ENCODE measurements at regions not wholly inside any gene's neighbourhood (a gene's known extent, or its start where the extent isn't known, plus 50 kb on each side); places are given as distances from the start of the nearest gene placed in this dataset.

DNA sequence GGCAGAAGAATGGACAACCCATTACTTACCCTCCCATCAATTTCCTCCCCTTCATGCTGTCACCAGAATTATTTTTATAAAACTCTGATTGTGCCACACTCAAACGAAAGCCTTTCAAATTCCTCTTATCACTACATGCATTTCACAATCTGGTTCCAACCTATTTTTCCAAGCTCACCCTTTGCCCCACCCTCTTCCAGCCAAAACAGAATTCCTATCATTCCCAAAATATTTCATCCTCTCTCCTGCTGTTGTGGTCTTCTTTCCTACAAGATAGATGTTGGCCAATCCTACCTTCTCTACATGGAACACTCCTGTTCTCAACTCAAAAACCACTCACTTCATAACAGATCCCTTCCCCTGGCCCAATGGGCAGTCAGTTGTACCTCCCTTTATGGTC, 111.5 kb downstream of the ELAPOR2 start:
- no peak for DNase-seq (ENCODE audit: low read depth in 2 of 2)

DNA sequence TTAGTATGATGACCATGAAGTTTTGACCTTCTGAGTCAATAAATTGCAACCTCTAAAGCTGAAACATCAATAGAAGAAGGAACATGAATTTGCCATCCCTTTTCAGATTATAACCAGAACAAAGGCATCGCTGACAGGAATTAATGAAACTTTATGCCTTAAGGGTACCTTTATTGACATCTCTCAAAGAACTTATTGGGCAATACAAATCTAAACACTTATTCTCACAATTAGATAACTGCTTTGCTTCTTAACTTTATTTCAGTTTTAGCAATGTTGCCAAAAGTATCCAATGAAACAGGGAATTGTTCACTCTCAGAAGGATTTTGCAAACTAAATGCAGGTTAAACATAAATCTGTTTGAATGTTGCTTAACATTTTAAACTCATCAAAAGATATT, 116.0 kb downstream of the ELAPOR2 start:
- DNase-seq (ENCODE audit: low read depth in 2 of 2), result no peak

DNA sequence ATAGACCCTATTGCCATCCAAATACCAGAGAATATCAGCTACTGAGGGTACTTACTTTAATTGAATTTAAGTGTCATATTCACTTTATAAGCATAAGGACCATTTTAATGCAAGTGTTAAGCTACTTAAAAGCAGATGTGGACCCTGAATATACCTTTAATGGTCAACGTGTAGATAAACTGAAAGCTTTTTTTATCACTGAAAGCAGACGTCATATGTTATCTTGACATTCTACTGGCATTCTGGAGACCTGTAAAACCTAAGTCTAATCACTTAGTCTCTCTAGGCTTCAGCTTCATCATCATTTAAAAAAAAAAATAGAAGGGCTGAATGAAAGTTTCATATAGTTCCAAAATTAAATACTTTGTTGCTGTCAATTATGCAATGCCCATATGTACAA, 116.5 kb downstream of the ELAPOR2 start:
- no peak for DNase-seq (ENCODE audit: low read depth in 2 of 2)

DNA sequence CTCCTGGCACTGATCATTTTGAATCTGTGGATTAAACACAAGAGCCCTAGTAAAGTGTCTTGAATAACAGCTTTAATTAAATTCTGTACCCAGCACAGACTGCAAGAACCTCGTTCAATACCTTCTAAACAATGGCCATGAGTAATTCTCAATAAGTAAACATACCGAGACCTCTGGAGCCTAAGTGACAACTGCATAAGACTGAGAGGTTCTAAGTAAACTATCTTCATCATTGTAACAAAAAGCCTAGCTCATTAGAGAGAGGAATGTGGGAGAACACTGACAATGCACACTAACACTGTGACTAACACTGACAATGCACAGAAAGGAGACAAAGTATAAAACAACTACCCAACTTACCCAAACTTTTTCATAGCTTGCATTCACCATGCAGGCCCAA, 117.4 kb downstream of the ELAPOR2 start:
- DNase-seq (ENCODE audit: low read depth in 2 of 2), result no peak

DNA sequence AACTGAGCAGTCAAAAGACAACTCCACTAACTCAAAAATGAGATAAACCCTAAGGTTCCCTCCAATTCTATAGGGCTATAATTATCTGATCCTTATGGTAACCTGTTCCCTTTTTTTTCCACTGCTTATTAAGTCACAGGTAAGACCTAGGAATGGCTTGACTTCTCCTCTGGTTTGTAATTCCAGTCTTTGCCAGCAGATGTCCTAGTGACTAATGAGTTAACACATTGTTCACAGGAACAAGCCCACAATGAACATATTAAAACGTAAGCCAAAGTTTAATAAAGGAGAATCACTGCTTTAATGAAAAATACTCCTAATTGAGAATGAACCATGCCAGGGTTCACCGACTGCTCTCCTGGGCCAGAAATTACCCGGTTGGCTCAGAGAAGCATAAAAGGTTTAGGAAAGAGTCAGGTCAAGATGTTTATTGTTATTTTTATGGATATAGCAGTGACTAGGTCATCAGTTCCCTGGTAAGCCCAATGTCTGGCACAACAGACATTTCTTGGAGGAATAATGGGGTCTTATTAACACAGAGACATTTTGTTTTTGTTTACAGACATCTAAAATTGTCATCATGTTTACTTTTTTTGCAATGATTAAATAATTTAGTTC, 120.1 kb downstream of the ELAPOR2 start:
- no peak for DNase-seq (ENCODE audit: low read depth in 2 of 2)

DNA sequence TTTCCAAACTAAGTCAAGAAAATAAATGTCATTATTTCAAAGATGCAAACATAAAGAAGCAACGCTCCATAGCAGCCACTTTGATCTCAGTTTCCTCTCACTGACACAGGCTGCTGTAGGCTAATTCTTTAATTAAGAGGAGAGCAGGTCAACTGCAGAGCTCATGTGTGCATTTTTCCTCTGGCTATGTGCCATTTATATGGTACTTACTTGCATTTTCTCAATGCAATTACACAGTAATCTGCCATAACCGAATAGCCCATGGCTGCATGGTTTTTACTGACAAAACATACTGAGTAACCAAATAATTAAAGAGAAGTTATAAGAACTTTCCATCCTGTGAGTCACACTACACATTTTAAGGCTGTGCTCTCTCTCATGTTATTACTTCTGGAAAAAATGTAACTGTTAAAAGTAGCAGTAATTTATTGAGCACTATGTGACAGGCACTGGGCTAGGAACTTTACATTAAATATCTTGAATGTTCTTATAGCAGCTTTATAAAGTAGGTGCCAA, 122.0 kb downstream of the ELAPOR2 start:
- DNase-seq (ENCODE audit: low read depth in 2 of 2), result no peak

DNA sequence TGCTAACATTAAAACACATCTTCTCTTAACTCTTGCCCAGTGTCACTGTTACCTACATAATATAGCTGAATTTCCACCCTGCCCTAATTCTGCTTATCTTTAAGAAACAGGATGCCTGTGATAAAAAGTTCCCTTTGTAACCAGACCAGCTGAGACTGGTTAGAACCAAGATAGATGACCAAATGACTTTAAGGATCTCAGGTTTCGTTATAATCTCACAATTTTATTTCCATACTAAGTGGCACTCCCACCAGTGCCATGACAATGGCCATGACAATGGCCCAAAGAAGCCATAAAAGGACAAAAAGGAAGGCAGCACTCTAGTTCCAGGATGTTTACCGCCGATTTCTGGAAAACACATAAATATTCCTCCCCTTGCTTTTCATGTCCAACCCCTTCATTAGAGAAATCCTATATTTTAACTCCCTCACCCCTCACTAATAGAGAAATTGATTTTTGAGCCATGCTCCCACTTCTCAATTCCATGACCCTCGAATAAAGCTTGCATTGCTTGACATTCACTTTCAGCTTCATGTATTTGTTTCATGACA, 126.1 kb downstream of the ELAPOR2 start:
- no peak for DNase-seq (ENCODE audit: low read depth in 2 of 2)

DNA sequence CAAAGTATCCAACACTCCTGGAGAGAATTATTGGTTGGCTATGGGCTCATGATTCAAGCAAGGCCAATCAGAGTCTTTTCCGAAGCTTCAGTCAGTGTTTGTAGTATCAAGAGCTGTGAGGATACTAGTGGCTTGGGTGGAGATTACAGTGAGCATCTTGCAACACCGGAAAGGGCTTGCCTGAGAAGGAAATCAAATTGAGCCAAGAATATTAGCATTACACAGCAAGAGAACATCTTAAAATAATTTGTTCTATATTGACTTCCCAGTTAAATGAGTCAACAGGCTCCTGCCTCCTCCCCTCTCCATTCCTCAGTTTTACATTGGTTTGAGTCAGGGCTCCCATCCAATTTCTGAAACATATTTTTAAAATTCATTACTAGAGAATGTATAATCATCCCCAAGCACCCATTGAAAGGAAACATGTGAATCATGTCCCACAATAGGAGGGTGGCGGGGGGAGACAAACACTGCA, 127.4 kb downstream of the ELAPOR2 start:
- peak; percentile 94 for DNase-seq (ENCODE audit: low read depth in 2 of 2)

DNA sequence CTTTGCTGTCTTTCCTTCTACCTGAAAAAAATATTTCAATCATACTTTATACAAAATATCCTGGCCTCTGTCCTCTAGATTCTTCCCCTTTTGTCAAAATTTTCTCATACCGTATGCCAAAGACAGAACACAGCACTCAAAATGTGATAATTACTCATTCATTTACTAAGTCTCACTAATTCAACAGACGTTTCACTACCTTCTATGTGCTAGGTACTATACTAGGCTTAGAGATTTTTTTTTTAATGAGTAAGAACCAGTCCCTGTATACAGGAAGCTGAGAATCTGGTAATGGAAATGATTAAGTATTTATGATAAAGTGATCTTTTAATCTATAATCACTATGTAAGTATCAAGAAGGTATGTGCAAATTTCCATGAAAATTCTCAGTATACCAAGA, 128.0 kb downstream of the ELAPOR2 start:
- DNase-seq (ENCODE audit: low read depth in 2 of 2), result no peak

DNA sequence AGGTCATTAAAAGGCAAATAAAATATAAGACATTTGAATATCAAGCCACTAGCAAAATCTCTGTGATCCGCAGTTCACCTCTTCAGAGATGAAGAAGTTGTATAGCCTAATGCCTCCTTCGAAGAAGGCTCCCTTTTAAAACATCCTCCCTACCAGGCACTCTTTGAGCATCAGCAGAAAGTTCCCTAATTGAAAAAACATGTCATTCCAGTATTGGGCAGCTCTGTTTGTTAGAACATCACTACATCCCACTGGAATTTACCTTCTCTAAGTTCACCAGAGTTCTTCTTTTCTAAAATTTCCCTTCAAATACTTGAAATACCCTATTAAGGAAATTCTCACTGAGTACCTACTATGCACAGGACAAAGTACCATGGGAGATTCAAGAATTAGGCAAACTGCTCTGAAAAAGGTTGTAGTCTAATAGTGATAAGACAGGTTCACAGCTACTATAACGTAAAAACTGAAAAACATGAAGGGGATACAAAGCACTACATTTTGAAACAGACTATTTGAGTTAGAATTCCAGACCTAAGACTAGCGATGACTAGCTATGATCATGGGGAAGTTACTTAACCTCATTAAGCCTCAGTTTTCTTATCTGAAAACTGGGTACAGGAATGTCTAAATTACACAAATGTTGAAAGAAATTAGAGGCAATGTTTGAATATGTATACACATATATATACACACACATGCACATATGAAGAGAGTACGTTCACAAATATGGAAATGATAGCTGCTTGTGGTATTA, 128.7 kb downstream of the ELAPOR2 start:
- no peak for DNase-seq (ENCODE audit: low read depth in 2 of 2)

DNA sequence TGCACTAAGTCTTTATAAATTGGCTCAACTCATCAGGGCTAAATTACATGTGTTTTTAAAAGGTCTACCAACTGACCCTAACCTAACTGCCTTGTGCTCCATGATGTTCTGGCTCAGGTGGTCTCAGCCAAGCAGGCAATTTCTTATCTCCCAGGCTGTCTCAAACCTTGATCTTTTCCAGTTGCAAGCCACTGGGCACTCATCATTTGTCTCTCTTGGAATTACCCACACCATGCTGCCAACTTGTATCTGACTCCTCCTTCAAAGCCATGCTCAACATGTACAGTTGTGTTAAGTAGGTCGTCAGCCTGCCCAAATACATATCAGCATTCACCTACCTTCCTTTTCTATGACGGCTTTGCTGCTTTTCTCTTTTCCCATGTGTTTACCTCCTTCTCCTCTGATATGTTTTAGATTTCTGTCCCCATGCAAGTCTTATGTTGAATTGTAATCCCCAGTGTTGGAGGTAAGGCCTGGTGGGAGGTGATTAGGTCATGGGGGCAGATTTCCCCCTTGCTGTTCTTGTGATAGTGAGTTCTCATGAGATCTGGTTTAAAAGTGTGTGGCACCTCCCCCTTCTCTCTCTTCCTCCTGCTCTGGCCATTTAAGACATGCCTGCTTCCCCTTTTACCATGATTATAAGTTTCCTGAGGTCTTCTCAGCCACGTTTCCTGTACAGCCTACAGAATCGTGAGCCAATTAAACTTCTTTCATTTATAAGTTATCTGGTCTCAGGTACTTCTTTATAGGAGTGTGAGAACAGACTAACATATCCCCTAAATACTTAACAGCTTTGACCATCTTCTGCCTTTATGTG, 130.0 kb downstream of the ELAPOR2 start:
- no peak for DNase-seq (ENCODE audit: low read depth in 2 of 2)

DNA sequence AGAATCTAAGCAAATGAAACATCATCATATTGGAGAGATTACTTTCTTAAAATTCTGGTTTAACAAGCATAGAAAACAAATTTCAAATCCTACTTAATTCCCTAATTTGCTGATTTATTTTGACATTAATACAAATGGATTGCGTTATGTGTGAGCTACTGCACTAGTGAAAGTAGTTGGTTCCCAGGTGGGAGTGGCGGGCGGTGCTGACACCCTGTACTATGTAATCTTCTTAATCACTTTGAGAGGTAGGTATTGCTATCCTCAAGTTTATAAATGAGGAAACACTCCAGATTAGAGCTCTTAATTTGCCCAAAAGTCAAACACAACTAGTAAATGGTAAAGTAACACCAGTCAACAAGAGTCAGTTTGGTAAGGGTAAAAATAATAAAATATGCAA, 131.1 kb downstream of the ELAPOR2 start:
- no peak for DNase-seq (ENCODE audit: low read depth in 2 of 2)

DNA sequence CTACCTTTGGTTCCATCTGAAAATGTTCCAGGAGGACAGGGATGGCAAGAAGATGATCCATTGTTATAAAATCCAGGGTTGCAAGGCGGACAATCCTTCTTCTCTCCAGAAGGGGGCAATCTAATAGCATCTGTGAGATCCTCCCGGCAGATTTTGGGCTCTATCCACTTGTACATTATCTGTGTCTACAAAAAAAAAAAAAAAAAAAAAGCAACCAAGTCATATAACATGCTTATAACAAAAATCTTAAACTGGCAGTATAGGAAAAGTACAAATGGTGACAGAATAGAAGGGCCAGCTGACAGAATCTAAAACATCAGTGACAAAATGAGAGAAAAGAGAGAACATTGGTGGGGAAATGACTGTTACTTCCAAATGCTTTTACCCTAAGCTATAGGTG, 132.7 kb downstream of the ELAPOR2 start:
- DNase-seq (ENCODE audit: low read depth in 2 of 2), result peak in 1 of 2 experiments; percentile 33

DNA sequence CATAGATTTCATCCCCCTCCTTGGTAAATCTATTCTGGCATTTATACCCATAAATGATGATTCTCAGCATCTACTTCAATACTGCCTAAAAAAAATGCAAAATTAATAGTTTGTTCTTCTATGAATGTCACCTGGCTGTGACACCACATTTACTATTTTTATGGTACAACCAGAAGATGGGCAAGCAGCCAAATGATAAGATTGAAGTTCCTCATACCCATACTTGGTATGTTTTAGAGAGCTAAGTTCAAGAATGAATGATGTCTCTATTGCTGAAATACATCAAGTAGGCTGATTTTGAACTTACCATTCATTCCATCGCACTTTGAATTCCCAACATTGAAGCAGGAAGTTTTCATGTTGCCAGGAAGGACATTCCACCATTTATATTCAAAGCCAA, 134.2 kb downstream of the ELAPOR2 start:
- no peak for DNase-seq (ENCODE audit: low read depth in 2 of 2)

DNA sequence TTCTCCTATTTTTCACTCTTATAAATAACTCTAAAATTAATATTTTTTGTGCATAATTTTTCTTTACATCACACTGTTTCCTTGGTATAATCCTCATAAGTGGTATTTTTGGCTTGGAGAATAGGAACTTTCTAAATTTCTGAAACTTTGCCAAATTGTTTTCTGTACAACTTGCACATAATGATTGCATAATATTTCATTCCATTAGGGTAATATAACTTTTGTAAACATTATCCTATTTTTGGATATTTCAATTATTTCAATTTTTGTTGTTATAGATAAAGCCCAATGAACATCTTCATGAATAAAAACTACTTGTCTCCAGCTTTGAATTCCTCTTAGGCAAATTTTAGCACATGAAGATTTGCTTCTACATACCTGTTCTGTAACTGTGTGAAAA, 135.9 kb downstream of the ELAPOR2 start:
- DNase-seq (ENCODE audit: low read depth in 2 of 2), result no peak

DNA sequence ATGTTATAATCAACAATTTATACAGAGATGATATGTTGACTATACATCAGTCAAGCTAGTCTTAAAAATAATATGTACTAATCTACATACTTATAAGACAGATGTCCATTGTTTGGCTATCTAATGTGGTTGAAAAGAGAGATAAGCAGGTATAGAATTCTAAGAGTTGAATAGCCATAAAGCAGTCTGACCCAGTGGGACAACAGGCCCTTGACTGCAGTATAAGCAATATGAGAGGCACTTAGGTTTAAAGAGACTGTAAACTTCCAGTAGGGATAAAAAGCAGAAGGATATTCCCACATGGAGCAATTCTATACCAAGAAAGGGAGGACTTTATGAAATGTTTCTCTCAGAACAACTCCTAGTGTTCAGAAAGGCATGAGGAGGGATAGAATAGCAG, 139.3 kb downstream of the ELAPOR2 start:
- DNase-seq (ENCODE audit: low read depth in 2 of 2), result no peak

DNA sequence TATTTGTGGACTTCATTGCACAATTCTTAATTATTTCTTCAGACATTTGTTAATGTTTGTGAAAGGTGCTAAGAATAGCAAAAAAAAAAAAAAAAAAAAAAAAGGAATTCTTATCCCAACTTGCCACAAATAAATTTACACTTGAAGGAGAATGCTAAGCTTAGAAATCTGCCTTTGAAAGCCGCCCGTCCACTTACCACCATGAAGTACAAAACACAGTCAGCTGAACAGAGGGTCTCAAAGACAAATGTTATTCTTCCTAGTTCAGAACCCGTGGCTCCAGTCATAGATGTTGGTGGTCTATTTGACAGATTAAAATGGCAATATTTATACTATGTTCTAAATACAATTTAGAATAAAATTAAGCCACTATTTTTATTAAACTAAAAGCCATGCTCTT, 141.2 kb downstream of the ELAPOR2 start:
- no peak for DNase-seq (ENCODE audit: low read depth in 2 of 2)

DNA sequence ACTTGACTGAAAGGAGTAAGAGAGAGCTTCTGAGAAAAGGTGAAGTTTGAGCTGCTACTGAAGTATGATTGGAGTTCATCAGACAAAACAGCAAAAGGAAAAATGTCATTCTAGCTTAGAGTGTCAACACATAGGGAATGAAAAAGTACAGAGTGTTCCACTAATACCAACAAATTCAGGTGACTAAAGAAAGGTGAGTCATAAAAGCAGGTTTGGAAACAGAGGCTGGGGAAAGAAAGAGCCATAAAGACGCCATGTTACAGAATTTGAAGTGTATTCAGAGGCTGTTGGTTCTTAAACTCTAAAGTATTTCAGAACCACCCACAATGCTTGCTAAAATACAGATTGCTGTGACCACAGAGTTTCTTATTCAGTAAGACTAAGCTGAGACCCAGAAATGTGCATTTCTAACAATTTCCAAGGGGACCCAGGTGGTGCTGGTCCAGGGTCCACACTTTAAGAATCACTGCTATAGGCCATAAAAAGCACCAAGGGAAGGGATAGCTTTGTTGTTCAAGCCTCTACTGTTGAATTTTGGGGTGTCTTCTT, 143.1 kb downstream of the ELAPOR2 start:
- DNase-seq (ENCODE audit: low read depth in 2 of 2), result no peak

DNA sequence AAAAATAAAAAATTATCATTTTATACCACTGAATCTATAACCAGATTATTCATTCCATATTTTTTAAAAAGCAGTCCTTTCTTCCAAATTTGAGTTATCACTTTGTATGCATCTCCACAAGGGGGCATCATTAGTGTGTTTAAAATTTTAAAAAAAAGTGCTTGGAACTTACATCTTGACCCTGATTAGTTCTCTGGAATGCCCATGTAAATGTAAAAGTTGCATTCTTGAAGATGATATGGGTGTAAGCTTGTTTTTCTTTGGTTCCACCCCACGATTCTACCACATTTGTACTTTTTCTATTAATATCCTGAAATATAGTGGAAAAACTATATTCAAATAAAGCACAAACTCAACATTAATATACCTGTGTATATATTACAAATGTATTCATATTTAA, 144.9 kb downstream of the ELAPOR2 start:
- DNase-seq (ENCODE audit: low read depth in 2 of 2), result no peak

Measured in fibroblast of skin of left biceps (primary cell).